ENCODE measurements at regions not wholly inside any gene's neighbourhood (a gene's known extent, or its start where the extent isn't known, plus 50 kb on each side); places are given as distances from the start of the nearest gene placed in this dataset.

DNA sequence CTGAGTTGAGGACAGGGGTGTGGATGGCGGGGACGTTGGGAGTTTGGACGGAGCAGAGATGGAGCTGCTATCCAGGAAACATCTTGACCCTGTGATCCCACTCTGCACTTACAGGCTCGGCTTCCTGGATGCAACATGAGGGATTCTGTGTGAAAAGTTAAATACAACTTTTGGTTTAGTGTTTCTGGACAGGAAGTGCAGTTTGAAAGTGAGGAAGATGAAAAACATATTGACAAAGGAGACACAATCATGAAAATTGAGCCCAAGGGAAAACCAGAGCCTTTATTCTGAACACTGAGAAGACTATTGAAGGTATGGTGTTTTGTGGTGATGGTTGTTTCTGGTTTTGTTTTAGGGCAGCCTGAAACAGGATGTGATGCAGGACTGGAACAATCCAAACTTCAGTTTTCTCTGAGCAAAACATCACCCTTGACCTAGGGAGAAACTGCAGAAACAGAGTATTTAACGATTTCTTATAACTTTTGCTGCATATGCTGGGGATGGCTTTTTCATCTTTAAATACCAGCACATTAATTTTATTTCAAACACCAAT lies 76.5 kb upstream of the RFX8 start:
- TF ChIP-seq, protein P1, sequence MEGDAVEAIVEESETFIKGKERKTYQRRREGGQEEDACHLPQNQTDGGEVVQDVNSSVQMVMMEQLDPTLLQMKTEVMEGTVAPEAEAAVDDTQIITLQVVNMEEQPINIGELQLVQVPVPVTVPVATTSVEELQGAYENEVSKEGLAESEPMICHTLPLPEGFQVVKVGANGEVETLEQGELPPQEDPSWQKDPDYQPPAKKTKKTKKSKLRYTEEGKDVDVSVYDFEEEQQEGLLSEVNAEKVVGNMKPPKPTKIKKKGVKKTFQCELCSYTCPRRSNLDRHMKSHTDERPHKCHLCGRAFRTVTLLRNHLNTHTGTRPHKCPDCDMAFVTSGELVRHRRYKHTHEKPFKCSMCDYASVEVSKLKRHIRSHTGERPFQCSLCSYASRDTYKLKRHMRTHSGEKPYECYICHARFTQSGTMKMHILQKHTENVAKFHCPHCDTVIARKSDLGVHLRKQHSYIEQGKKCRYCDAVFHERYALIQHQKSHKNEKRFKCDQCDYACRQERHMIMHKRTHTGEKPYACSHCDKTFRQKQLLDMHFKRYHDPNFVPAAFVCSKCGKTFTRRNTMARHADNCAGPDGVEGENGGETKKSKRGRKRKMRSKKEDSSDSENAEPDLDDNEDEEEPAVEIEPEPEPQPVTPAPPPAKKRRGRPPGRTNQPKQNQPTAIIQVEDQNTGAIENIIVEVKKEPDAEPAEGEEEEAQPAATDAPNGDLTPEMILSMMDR (IDR thresholded peaks at IDR 0.05; ENCODE audit: poor library complexity): no peak
- no peak for TF ChIP-seq EZH2 (IDR thresholded peaks at IDR 0.05; ENCODE audit: borderline replicate concordance)
- no peak for TF ChIP-seq EZH2phosphoT487 (IDR thresholded peaks at IDR 0.05; ENCODE audit: low read depth, severe bottlenecking, unreplicated experiment)
